Activated CD4-positive, alpha-beta T cell treated with anti-CD3 and anti-CD28 coated beads, Interleukin-2, amount 10 ng/mL, durations not matched to agents 24 days and 14 days (primary cell): ENCODE measurements at regions not wholly inside any gene's neighbourhood (a gene's known extent, or its start where the extent isn't known, plus 50 kb on each side); places are given as distances from the start of the nearest gene placed in this dataset.

Source experiments
- DNase-seq: peaks from one replicate; pipeline ENCODE4 v3.0.0; 2022
- H3K27ac Mint-ChIP-seq: one replicate; pipeline ENCODE4 v1.8.0; 2022; ENCODE audit warnings: mild to moderate bottlenecking, mixed read lengths
- H3K27me3 Mint-ChIP-seq: one replicate; pipeline ENCODE4 v1.8.0; 2022; ENCODE audit warnings: mixed read lengths
- H3K36me3 Mint-ChIP-seq: one replicate; pipeline ENCODE4 v1.8.0; 2022; ENCODE audit warnings: low read depth, mild to moderate bottlenecking, mixed read lengths
- H3K4me1 Mint-ChIP-seq: one replicate; pipeline ENCODE4 v1.8.0; 2021; ENCODE audit warnings: mixed read lengths
- H3K4me3 Mint-ChIP-seq: one replicate; pipeline ENCODE4 v1.8.0; 2022; ENCODE audit warnings: mild to moderate bottlenecking, moderate library complexity, mixed read lengths
- H3K9me3 Mint-ChIP-seq: one replicate; pipeline ENCODE4 v1.8.0; 2021; ENCODE audit warnings: mixed read lengths
- intact Hi-C: fragments of 100-400 bp; cut with micrococcal nuclease; formaldehyde crosslinking; loops from one replicate; pipeline ENCODE4 v1.15.1; 2023

- Mint-ChIP-seq H3K27me3 (no peaks in the 10 kb centered on the region), H3K36me3 (no peaks in the 10 kb centered on the region), H3K9me3 (no peaks in the 10 kb centered on the region), H3K4me1 (no peaks in the 10 kb centered on the region), H3K4me3 (no peak overlapping the region), H3K27ac (no peak overlapping the region)
- intact Hi-C loops, result no loop called here
- no peak for DNase-seq
Observed at GRCh38 chr3:22199095-22199494, 448.1 kb upstream of the ZNF385D start.

- Mint-ChIP-seq H3K27ac (no peak overlapping the region), H3K36me3 (no peaks in the 10 kb centered on the region), H3K4me3 (no peak overlapping the region), H3K9me3 (no peaks in the 10 kb centered on the region), H3K4me1 (no peaks in the 10 kb centered on the region), H3K27me3 (no peaks in the 10 kb centered on the region)
- no peak for DNase-seq
- intact Hi-C loops, result no loop called here
Observed at GRCh38 chr3:22208844-22209243, 457.8 kb upstream of the ZNF385D start.

- H3K36me3 Mint-ChIP-seq, result no peaks in the 10 kb centered on the region
- H3K27me3 Mint-ChIP-seq, result no peaks in the 10 kb centered on the region
- no peak for DNase-seq
- no peak overlapping the region for H3K27ac Mint-ChIP-seq
- no peaks in the 10 kb centered on the region for H3K4me1 Mint-ChIP-seq
- no peaks in the 10 kb centered on the region for H3K9me3 Mint-ChIP-seq
- H3K4me3 Mint-ChIP-seq, result no peak overlapping the region
- intact Hi-C loops, result no loop called here
Observed at GRCh38 chr3:22209578-22209977, 458.6 kb upstream of the ZNF385D start.

- no peak for DNase-seq
- no peaks in the 10 kb centered on the region for H3K36me3 Mint-ChIP-seq
- no peaks in the 10 kb centered on the region for H3K27me3 Mint-ChIP-seq
- no peak overlapping the region for H3K4me3 Mint-ChIP-seq
- intact Hi-C loops, result no loop called here
- H3K27ac Mint-ChIP-seq, result no peak overlapping the region
- H3K9me3 Mint-ChIP-seq, result no peaks in the 10 kb centered on the region
- no peaks in the 10 kb centered on the region for H3K4me1 Mint-ChIP-seq
Observed at GRCh38 chr3:22210693-22211092, 459.7 kb upstream of the ZNF385D start.

GRCh38 chr3:22216601-22217000 lies 465.6 kb upstream of the ZNF385D start:
- Mint-ChIP-seq H3K4me1 (no peaks in the 10 kb centered on the region), H3K27me3 (no peaks in the 10 kb centered on the region), H3K36me3 (no peaks in the 10 kb centered on the region), H3K9me3 (no peaks in the 10 kb centered on the region), H3K4me3 (no peak overlapping the region), H3K27ac (no peak overlapping the region)
- no peak for DNase-seq
- intact Hi-C loops, result no loop called here

GRCh38 chr3:22225161-22225560 lies 474.2 kb upstream of the ZNF385D start:
- no peak for DNase-seq
- Mint-ChIP-seq H3K4me1 (no peaks in the 10 kb centered on the region), H3K27me3 (no peaks in the 10 kb centered on the region), H3K36me3 (no peaks in the 10 kb centered on the region), H3K27ac (no peak overlapping the region), H3K4me3 (no peak overlapping the region), H3K9me3 (no peaks in the 10 kb centered on the region)
- intact Hi-C loops, result no loop called here

GRCh38 chr3:22228705-22229104 lies 477.7 kb upstream of the ZNF385D start:
- H3K27me3 Mint-ChIP-seq, result no peaks in the 10 kb centered on the region
- no peaks in the 10 kb centered on the region for H3K9me3 Mint-ChIP-seq
- H3K27ac Mint-ChIP-seq, result no peak overlapping the region

GRCh38 chr3:22231061-22231460 lies 480.1 kb upstream of the ZNF385D start:
- no peak for DNase-seq
- Mint-ChIP-seq H3K27me3 (no peaks in the 10 kb centered on the region), H3K36me3 (no peaks in the 10 kb centered on the region), H3K27ac (no peak overlapping the region), H3K9me3 (no peaks in the 10 kb centered on the region), H3K4me1 (no peaks in the 10 kb centered on the region), H3K4me3 (no peak overlapping the region)
- intact Hi-C loops, result no loop called here

More at GRCh38 chr3:22228705-22229104, 477.7 kb upstream of the ZNF385D start:
- Mint-ChIP-seq H3K4me1 (no peaks in the 10 kb centered on the region), H3K36me3 (no peaks in the 10 kb centered on the region), H3K4me3 (no peak overlapping the region)
- DNase-seq, result no peak
- intact Hi-C loops, result no loop called here

- no peaks in the 10 kb centered on the region for H3K4me1 Mint-ChIP-seq
- H3K4me3 Mint-ChIP-seq, result no peak overlapping the region
- H3K27me3 Mint-ChIP-seq, result no peaks in the 10 kb centered on the region
- intact Hi-C loops, result no loop called here
- no peaks in the 10 kb centered on the region for H3K36me3 Mint-ChIP-seq
- DNase-seq, result no peak
- H3K27ac Mint-ChIP-seq, result no peak overlapping the region
- no peaks in the 10 kb centered on the region for H3K9me3 Mint-ChIP-seq
Observed at GRCh38 chr3:22236490-22237270, 485.7 kb upstream of the ZNF385D start.

GRCh38 chr3:22239011-22239410 lies 488.0 kb upstream of the ZNF385D start:
- DNase-seq, result no peak
- Mint-ChIP-seq H3K4me3 (no peak overlapping the region), H3K9me3 (no peaks in the 10 kb centered on the region), H3K27ac (no peak overlapping the region), H3K36me3 (no peaks in the 10 kb centered on the region), H3K27me3 (no peaks in the 10 kb centered on the region), H3K4me1 (no peaks in the 10 kb centered on the region)
- intact Hi-C loops, result no loop called here

- H3K27me3 Mint-ChIP-seq, result no peaks in the 10 kb centered on the region
- intact Hi-C loops, result no loop called here
- H3K4me3 Mint-ChIP-seq, result no peak overlapping the region
- no peak for DNase-seq
- H3K27ac Mint-ChIP-seq, result no peak overlapping the region
- H3K36me3 Mint-ChIP-seq, result no peaks in the 10 kb centered on the region
- no peaks in the 10 kb centered on the region for H3K4me1 Mint-ChIP-seq
- H3K9me3 Mint-ChIP-seq, result no peaks in the 10 kb centered on the region
Observed at GRCh38 chr3:22241110-22241509, 490.1 kb upstream of the ZNF385D start.

GRCh38 chr3:22244761-22245521 lies 493.9 kb upstream of the ZNF385D start:
- H3K27ac Mint-ChIP-seq, result no peak overlapping the region
- H3K4me1 Mint-ChIP-seq, result no peaks in the 10 kb centered on the region
- intact Hi-C loops, result no loop called here
- DNase-seq, result no peak
- H3K36me3 Mint-ChIP-seq, result no peaks in the 10 kb centered on the region
- no peaks in the 10 kb centered on the region for H3K27me3 Mint-ChIP-seq
- no peak overlapping the region for H3K4me3 Mint-ChIP-seq
- H3K9me3 Mint-ChIP-seq, result no peaks in the 10 kb centered on the region

GRCh38 chr3:22245811-22246583 lies 495.0 kb upstream of the ZNF385D start:
- intact Hi-C loops, result no loop called here
- Mint-ChIP-seq H3K9me3 (no peaks in the 10 kb centered on the region), H3K27ac (no peak overlapping the region), H3K27me3 (no peaks in the 10 kb centered on the region), H3K4me1 (no peaks in the 10 kb centered on the region), H3K36me3 (no peaks in the 10 kb centered on the region), H3K4me3 (no peak overlapping the region)
- no peak for DNase-seq

GRCh38 chr3:22249658-22250057 lies 498.6 kb upstream of the ZNF385D start:
- intact Hi-C loops, result no loop called here
- H3K9me3 Mint-ChIP-seq, result no peaks in the 10 kb centered on the region
- no peak for DNase-seq
- H3K27me3 Mint-ChIP-seq, result no peaks in the 10 kb centered on the region
- H3K4me1 Mint-ChIP-seq, result no peaks in the 10 kb centered on the region
- no peak overlapping the region for H3K4me3 Mint-ChIP-seq
- H3K27ac Mint-ChIP-seq, result no peak overlapping the region
- H3K36me3 Mint-ChIP-seq, result no peaks in the 10 kb centered on the region
